ENCODE measurements at regions not wholly inside any gene's neighbourhood (a gene's known extent, or its start where the extent isn't known, plus 50 kb on each side); places are given as distances from the start of the nearest gene placed in this dataset.
"Not testable (repeated sequence)": the region's sequence is repeated elsewhere in the genome, so short reads cannot be mapped to it uniquely, and the experiment has no call there.

- not testable (repeated sequence) for H3K27me3 ChIP-seq (ENCODE audit: insufficient read depth, low read length); H3K4me3 ChIP-seq (ENCODE audit: insufficient read depth, low read length); DNase-seq (ENCODE audit: insufficient read length, low spot score, missing footprints); H2AFZ ChIP-seq (ENCODE audit: low read length); H3K79me2 ChIP-seq (ENCODE audit: insufficient read depth, low read length); H3K36me3 ChIP-seq (ENCODE audit: insufficient read depth, low read length); H3K4me2 ChIP-seq (ENCODE audit: insufficient read depth, low read length); H3K27ac ChIP-seq (ENCODE audit: low read depth, low read length); H4K20me1 ChIP-seq (ENCODE audit: insufficient read depth, low read length); H3K4me1 ChIP-seq (ENCODE audit: insufficient read depth, low read length); H3K9me3 ChIP-seq (ENCODE audit: low read depth, low read length)
Measured at GRCh38 chr16:88271776-88272175, 111.0 kb upstream of the ZNF469 start.

- not testable (repeated sequence) for H3K36me3 ChIP-seq (ENCODE audit: insufficient read depth, low read length); H3K4me2 ChIP-seq (ENCODE audit: insufficient read depth, low read length); H3K27me3 ChIP-seq (ENCODE audit: insufficient read depth, low read length); H4K20me1 ChIP-seq (ENCODE audit: insufficient read depth, low read length); H3K4me3 ChIP-seq (ENCODE audit: insufficient read depth, low read length); H2AFZ ChIP-seq (ENCODE audit: low read length); H3K4me1 ChIP-seq (ENCODE audit: insufficient read depth, low read length); H3K79me2 ChIP-seq (ENCODE audit: insufficient read depth, low read length); DNase-seq (ENCODE audit: insufficient read length, low spot score, missing footprints); H3K27ac ChIP-seq (ENCODE audit: low read depth, low read length); H3K9me3 ChIP-seq (ENCODE audit: low read depth, low read length)
Measured at GRCh38 chr16:88272437-88272836, 110.3 kb upstream of the ZNF469 start.

DNA sequence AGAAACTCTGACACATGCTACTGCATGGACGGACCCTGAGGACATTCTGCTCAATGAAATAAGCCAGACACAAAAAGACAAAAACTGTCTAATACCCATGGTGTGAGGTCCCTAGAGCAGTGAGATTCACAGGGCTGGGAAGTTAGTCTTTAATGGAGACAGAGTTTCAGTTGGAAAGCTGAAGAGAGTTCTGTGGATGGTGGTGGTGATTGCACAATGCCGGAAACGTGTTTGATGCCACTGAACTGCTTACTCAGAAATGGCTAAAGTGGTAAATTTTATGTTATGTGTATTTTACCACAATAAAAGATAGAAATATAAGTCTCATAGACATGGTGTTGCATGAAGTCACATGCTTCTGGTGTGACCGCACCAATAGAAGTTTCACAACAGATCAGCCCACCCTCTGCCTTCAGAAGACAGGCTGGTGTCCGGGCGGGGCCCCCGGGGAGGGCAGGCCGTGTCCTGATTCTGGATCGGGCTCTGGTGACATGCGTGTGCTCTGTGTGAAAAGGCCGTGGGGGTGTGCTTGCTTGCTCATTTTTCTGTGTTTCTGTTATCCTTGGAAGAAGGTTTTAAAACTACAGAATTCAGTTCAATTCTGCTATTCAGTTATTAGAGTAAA, 108.5 kb upstream of the ZNF469 start:
- H3K27ac ChIP-seq (ENCODE audit: low read depth, low read length), result peak overlapping the region; percentile 82
- not testable (repeated sequence) for H4K20me1 ChIP-seq (ENCODE audit: insufficient read depth, low read length); H3K36me3 ChIP-seq (ENCODE audit: insufficient read depth, low read length); H3K4me3 ChIP-seq (ENCODE audit: insufficient read depth, low read length); H3K4me1 ChIP-seq (ENCODE audit: insufficient read depth, low read length); H3K27me3 ChIP-seq (ENCODE audit: insufficient read depth, low read length); H3K9me3 ChIP-seq (ENCODE audit: low read depth, low read length); H3K79me2 ChIP-seq (ENCODE audit: insufficient read depth, low read length)
- H3K4me2 ChIP-seq (ENCODE audit: insufficient read depth, low read length), result peak overlapping the region; percentile 49
- H2AFZ ChIP-seq (ENCODE audit: low read length), result peak overlapping the region; percentile 26
- DNase-seq (ENCODE audit: insufficient read length, low spot score, missing footprints), result peak; percentile 82

GRCh38 chr16:88274847-88275246, 107.9 kb upstream of the ZNF469 start:
- Histone ChIP-seq H3K27me3 (ENCODE audit: insufficient read depth, low read length) (no peaks in the 10 kb centered on the region), H3K27ac (ENCODE audit: low read depth, low read length) (peak overlapping the region; percentile 82), H4K20me1 (ENCODE audit: insufficient read depth, low read length) (no peaks in the 10 kb centered on the region), H3K36me3 (ENCODE audit: insufficient read depth, low read length) (no peaks in the 10 kb centered on the region), H3K4me1 (ENCODE audit: insufficient read depth, low read length) (peaks cover 7% of the 10 kb centered on the region), H3K4me2 (ENCODE audit: insufficient read depth, low read length) (peak overlapping the region; percentile 49), H3K4me3 (ENCODE audit: insufficient read depth, low read length) (no peak overlapping the region), H2AFZ (ENCODE audit: low read length) (peak overlapping the region; percentile 26), H3K9me3 (ENCODE audit: low read depth, low read length) (peaks cover 2% of the 10 kb centered on the region), H3K79me2 (ENCODE audit: insufficient read depth, low read length) (no peaks in the 10 kb centered on the region)
- TF ChIP-seq, protein P1, sequence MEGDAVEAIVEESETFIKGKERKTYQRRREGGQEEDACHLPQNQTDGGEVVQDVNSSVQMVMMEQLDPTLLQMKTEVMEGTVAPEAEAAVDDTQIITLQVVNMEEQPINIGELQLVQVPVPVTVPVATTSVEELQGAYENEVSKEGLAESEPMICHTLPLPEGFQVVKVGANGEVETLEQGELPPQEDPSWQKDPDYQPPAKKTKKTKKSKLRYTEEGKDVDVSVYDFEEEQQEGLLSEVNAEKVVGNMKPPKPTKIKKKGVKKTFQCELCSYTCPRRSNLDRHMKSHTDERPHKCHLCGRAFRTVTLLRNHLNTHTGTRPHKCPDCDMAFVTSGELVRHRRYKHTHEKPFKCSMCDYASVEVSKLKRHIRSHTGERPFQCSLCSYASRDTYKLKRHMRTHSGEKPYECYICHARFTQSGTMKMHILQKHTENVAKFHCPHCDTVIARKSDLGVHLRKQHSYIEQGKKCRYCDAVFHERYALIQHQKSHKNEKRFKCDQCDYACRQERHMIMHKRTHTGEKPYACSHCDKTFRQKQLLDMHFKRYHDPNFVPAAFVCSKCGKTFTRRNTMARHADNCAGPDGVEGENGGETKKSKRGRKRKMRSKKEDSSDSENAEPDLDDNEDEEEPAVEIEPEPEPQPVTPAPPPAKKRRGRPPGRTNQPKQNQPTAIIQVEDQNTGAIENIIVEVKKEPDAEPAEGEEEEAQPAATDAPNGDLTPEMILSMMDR (IDR thresholded peaks at IDR 0.05; ENCODE audit: extremely low read depth, low read depth, low read length), result no peak
- DNase-seq (ENCODE audit: insufficient read length, low spot score, missing footprints), result no peak

DNA sequence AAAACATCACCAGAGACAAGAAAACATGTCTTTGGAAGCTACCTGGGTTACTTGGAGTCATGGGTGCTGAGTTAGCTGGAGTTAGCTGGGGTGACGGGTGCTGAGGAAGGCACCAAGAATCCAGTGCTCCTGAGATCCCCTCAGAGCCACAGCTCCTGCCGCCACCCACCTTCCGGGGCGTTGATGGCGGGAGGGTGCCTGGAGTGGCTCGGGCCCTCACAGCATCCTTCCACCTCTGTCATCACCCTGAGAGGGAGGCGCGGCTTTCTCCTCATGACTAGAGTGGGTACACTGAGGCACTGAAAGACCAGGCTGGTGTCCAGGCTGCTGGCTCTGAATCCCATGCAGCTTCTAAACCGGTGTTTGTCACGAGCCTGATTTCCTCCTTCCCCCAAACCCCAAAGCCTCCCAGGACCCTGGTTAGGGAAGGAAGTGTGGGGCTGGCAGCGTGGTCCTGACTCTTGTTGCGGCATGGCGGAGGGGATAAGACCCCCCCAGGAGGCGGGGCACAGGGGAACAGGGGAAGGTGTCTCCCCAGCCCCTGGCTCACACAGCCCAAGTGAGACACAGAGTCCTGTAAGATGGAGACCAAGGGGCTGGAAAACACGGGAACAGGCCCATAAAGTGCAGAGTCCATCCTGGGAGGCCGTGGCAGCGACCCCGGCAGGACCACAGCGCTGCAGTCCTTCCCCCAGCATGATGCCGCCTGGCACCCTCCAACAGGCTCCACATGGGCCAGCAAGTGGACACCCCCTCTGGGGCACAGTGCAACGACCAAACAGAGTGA, 107.2 kb upstream of the ZNF469 start:
- H3K4me2 ChIP-seq (ENCODE audit: insufficient read depth, low read length); H3K27ac ChIP-seq (ENCODE audit: low read depth, low read length); H3K9me3 ChIP-seq (ENCODE audit: low read depth, low read length); H3K4me3 ChIP-seq (ENCODE audit: insufficient read depth, low read length); H3K36me3 ChIP-seq (ENCODE audit: insufficient read depth, low read length); H2AFZ ChIP-seq (ENCODE audit: low read length); H3K79me2 ChIP-seq (ENCODE audit: insufficient read depth, low read length); H3K27me3 ChIP-seq (ENCODE audit: insufficient read depth, low read length); H3K4me1 ChIP-seq (ENCODE audit: insufficient read depth, low read length); H4K20me1 ChIP-seq (ENCODE audit: insufficient read depth, low read length); DNase-seq (ENCODE audit: insufficient read length, low spot score, missing footprints): not testable (repeated sequence)

GRCh38 chr16:88276123-88276588, 106.6 kb upstream of the ZNF469 start:
- not testable (repeated sequence) for H3K9me3 ChIP-seq (ENCODE audit: low read depth, low read length); H4K20me1 ChIP-seq (ENCODE audit: insufficient read depth, low read length); H2AFZ ChIP-seq (ENCODE audit: low read length); H3K4me3 ChIP-seq (ENCODE audit: insufficient read depth, low read length); H3K36me3 ChIP-seq (ENCODE audit: insufficient read depth, low read length); DNase-seq (ENCODE audit: insufficient read length, low spot score, missing footprints); H3K79me2 ChIP-seq (ENCODE audit: insufficient read depth, low read length); H3K4me2 ChIP-seq (ENCODE audit: insufficient read depth, low read length); H3K27ac ChIP-seq (ENCODE audit: low read depth, low read length); H3K27me3 ChIP-seq (ENCODE audit: insufficient read depth, low read length); H3K4me1 ChIP-seq (ENCODE audit: insufficient read depth, low read length)

Measured in osteoblast (primary cell).